HG03442 (cell line): ENCODE measurements at regions not wholly inside any gene's neighbourhood (a gene's known extent, or its start where the extent isn't known, plus 50 kb on each side); places are given as distances from the start of the nearest gene placed in this dataset.
"Not testable (repeated sequence)": the region's sequence is repeated elsewhere in the genome, so short reads cannot be mapped to it uniquely, and the experiment has no call there.

Source experiments
- ATAC-seq: cut with Tn5 transposase; IDR thresholded peaks from one replicate; pipeline ENCODE4 v1.9.1; 2021; ENCODE audit warnings: mild to moderate bottlenecking, moderate library complexity; ENCODE audit not compliant: unreplicated experiment

DNA sequence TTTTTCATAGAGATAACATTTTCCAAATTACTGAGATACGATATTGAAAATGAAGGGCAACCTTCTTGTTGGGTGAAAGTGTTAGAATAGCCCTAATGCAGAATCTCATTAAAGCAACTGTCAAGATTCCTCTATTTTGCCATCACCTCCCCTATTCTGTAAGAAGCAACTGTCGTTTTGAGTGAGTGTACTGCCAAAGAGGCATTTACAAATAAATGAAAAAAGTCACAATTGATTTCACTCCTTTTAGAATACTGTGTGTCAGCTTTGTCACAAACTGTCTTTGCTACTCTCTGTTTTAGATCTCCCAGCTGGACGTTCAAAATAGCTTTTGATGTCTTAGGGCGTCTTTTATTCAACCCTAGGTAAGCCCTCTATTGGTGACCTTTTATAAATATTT lies 322.8 kb upstream of the NAALADL2 start:
- ATAC-seq, result no peak

DNA sequence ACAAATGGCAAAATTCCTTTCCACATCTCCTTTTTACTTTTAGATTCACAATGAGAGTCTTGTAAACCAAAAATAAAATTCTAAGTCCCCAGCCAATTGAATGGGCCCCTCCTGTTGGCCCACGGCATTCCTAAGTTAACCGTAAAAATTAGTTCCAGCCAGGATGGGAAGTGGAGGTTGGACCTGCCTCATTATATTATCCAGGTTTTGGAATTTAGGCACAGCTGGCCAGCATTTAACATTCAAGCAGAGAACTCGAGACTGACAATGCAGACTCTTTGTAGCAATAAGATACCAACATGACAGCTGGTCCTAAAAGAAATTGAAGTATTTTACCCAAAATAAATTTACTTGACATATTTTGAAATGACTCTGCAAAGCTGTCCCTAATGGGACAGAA lies 321.0 kb upstream of the NAALADL2 start:
- ATAC-seq, result no peak

GRCh38 chr3:174540116-174540908 lies 318.8 kb upstream of the NAALADL2 start:
- ATAC-seq, result no peak

DNA sequence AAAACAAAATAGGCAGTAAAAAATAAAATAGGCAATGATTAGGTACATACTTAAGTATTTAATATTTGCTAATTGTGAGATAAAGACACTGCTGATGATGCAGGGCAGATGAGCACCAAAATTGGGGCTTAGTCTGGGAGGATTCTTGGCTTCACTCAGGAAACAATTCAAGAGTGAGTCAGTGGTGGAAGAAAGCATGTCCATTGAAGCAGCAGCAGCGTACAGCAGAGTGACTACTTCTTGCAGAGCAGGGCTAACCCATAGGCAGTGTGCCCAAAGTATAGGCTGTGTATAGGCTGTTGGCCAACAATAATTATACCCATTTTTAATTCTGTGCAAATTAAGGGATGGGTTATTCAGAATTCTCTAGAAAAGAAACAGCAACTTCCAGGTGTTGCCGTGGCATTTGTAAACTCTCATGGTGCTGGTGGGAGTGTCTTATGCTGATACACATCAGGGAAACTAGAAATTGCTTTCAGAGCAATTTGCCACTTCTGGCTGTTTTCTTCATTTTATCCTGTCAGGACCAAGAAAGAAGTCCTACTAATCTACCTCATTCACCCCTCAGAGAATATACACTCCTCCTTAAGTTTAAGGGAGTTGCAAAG lies 317.3 kb upstream of the NAALADL2 start:
- no peak for ATAC-seq

- ATAC-seq, result no peak
Observed at GRCh38 chr3:174547801-174548435, 311.2 kb upstream of the NAALADL2 start.

DNA sequence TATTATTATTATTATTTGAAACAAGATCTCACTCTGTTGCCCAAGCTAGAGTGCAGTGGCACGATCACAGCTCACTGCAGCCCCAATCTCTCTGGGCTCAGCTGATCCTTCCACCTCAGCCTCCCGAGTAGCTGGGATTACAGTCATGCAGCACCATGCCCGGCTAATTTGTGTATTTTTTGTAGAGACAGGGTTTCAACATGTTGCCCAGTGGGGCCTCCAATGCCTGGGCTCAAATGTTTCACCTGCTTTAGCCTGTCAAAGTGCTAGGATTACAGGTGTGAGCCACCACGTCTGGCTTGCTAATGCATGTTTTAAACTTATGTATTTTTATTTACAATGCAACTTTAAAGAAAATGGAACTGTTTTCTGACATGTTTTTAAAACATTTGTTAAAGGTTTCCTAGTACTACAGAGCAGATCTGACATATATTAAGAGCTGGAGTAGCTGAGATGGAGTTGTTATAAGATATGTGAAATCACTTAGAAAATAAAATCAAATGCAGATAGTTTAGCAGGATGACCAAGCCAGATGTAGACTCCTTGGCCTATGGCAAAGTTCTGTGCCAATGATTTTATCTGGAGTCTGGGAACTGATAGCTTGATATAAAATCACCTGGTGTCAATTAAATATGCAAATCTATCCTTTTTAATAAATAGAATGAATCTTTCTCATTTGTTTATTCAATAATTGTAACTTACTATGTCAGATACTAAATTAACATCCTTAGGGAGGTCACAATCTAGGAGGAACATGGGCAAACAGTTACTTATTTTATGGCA lies 310.1 kb upstream of the NAALADL2 start:
- ATAC-seq, result no peak

DNA sequence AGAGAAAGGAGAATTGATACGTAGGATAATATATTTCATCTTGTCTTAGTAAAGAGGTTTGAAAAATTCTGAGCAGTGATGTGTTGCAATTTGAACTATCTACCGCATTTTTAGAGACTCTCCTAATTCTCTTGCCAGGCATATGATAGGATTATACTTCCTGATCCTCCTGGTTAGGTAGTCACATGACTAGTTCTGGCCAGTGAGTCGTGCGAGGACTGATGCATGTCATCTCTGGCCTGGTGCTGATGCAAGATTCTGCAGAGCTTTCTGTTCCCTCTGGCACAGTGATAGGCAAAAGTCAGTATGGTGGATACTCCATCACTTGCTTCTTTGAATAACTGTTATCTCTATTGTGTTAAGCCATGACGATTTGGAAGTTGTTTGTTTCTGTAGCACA lies 277.6 kb upstream of the NAALADL2 start:
- ATAC-seq, result no peak

DNA sequence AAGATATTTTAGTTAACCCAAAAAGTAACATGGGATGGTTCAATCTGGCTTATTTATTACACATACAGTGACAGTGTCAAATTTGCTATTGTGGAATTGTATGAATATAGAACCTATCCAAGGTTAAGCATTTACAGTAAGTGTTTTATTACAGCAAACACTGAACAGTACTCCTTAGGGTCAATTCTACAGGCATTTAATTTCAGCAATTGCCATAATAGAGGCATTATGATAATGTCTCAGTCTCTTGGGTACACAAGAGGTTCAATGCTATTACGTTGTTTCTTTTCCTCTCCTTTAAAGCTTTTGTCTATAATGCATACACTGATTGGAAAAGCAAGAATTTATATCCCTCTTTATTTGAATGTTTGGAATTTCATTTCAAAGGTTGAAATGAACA lies 275.7 kb upstream of the NAALADL2 start:
- no peak for ATAC-seq

GRCh38 chr3:174587137-174587536 lies 272.0 kb upstream of the NAALADL2 start:
- ATAC-seq, result not testable (repeated sequence)

DNA sequence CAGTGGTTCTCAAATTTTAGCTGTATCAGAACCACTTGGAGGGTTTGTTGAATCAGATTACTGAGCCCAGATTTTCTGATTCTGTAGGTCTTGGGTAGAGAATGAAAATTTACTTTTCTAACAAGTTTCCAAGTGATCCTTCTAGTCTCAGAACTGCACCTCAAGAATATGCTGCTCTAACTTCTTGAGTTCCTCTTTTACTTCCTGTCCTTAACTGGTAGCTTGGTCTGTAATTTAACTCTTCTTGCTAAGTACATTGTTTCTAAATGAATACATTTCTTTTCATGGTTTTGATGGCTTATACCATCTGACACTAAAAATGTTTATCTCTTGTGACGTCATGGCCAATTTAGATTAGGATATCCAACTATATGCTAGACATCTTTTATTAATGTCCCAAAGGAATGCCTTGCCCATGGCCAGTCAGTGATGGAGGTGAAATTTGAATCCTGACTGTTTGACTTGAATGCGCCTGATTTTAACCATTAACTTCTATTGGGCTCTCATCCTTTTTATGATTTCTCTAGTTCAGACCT lies 262.6 kb upstream of the NAALADL2 start:
- no peak for ATAC-seq

DNA sequence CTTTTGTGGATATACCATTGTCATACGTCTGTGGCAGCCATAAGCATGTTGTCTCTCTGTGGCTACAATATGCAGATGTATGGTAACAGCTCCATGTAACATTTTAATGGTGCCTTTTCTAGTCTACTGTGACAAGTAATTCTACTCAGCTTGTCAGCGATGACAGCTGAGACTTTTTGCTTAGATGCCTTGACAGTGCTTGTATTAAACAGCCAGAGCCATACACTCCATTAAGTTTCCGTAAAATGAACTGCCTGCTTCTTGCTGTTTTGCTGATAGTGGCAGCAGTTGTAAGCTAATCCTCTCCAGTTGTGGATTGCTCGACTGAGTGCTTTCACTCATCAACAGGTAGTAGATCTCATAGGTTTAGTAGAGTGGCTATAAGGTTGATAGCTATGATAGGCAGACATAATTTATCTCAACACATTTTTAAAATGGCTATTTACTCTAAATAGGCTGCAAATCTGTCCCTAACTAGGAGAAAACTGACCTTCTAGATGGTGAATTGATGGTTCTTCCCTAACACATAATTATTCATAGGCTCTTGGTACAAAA lies 260.2 kb upstream of the NAALADL2 start:
- no peak for ATAC-seq

DNA sequence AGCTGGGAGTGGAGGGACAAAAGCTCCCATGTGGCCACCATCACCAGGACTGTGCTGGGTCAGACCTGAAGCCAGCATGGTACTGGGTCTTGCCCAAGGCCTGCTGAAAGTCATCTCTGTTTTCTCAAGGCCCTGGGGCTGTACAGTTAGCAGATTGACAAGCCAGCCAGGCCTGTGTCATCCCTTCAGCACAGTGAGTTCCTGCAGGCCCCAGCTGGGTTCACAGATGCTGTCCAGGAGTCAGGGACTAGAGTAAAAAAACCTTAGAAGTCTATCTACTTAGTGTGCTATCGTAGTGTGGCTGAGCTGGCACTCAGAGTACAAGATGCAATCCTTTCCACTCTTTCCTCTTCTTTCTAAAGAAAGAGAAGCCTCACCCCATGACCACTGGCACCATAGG lies 246.0 kb upstream of the NAALADL2 start:
- no peak for ATAC-seq

GRCh38 chr3:174614036-174614435 lies 245.1 kb upstream of the NAALADL2 start:
- ATAC-seq, result no peak

DNA sequence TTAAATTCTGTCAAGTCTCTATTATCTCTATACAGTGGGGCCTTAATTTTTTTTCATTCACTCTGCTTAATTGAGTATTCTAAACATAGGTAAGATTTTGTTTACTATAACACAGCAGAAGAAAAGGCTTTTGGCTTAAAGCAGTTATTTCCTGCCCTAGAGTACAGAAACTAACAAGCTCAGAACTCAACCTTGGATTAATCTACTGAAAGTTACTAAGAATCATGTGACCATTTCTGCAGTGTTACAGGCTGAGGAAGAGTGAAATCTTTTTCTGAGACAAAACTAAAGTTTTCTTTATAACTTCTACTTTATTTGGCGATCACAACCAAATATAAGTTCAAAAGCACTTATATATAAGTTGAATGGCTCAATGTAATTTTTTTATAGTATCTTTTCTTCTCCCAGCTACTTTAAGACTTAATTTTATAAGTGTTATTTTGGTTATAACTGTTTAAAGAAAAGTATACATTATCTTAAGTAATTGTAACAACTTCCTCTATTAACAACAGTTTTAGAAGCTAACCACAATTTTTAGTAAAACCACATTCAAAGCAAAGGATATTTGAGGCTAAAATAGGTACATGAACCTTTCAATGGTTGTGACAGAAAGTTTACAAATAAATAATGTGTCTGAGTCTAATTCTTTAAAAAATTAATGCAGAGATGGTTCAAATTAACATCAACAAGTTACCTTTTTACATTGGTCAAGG lies 240.6 kb upstream of the NAALADL2 start:
- ATAC-seq, result no peak

DNA sequence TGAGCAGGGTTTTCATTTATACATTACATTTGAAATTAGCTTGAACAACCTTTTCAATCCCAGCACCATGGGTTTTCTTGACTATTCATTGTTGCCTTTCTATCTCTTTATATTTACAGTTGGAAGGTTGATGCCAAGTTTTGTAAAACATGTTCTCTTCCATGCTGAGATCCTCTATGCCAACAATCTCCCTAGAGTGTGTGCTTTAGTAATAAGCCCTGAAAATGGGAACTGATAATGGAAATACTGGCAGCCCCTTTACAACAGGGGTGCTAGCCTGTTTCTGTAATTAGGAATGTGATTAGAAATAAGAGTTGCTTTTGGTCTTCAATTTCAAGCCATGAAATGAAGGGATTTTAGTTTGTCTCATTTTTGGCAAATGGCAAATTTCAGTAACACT lies 239.9 kb upstream of the NAALADL2 start:
- ATAC-seq, result no peak

- no peak for ATAC-seq
Observed at GRCh38 chr3:174620138-174620537, 239.0 kb upstream of the NAALADL2 start.

GRCh38 chr3:174620855-174621472 lies 238.2 kb upstream of the NAALADL2 start:
- no peak for ATAC-seq

DNA sequence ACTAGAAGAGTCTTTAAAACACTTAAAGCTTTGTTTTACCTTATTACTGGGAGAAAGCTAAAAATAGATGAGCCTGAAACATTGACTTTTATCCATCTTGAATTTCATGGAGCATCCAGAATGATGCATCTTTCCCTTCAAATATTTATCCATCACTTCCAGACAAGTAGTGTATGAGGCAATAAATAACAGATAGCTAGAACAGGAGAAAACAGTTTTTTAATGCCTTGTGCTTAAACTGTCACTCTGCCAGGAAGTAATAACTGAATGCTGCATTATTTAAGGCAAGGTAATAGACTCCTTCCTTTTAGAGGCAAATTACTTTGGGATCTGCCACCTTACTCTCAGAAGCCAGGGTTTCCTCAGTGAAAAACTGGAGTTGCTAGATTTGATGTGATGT lies 225.8 kb upstream of the NAALADL2 start:
- no peak for ATAC-seq

GRCh38 chr3:174636451-174636850 lies 222.7 kb upstream of the NAALADL2 start:
- no peak for ATAC-seq

- ATAC-seq, result no peak
Observed at GRCh38 chr3:174639406-174639805, 219.7 kb upstream of the NAALADL2 start.
